ELR (cell line): ENCODE measurements at regions not wholly inside any gene's neighbourhood (a gene's known extent, or its start where the extent isn't known, plus 50 kb on each side); places are given as distances from the start of the nearest gene placed in this dataset.
"Not testable (repeated sequence)": the region's sequence is repeated elsewhere in the genome, so short reads cannot be mapped to it uniquely, and the experiment has no call there.

Source experiments
- DNase-seq: peaks from one replicate; pipeline ENCODE4 v3.0.0-alpha.2; 2015; ENCODE audit warnings: low read depth

DNA sequence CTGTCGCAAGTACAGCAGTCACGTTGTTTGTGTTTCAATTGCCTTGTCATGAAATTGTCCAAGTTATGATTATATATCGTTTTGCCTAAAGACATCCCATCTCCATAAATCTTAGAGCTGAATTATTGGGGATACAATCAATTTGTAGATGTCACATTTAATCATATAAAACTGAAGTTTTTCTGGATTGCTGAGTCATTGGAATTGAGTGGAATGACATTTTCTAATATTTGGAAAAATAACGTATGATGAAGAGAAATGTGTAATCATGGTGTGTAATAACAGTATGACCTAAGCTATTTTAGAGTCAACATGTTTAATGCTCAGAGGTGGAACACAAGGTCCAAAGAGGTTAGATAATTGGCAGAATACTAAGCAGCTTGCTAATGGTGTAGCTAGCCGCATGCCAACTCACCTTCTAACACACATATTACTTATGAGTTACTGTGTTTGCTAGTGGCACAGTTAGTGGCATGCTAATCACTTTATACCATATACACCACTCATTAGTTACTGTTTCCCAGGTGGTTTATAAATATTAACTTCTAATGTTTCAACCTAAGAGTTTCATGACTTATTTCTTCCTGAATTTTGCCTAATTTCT is 473.1 kb upstream of the GRAMD2B start:
- DNase-seq = no peak

DNA sequence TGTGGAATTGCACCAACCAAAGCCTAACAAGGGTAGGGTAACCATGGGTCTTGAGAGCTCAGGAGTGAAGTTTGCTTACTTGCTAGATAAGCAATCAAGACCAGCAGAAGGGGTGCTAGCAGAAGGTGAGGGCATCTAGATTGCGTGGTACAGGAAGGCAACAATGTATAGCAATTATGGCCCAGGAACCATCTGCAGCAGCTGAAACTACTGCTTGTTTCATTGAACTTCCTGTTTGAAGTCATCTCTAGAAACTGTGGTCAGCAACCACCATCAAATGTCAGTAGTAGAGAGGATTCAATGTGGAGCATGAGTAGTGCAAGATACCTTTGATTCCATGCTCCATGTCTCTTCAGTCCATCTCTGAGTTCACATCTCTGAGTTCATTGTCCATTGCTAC is 462.1 kb upstream of the GRAMD2B start:
- DNase-seq = no peak

DNA sequence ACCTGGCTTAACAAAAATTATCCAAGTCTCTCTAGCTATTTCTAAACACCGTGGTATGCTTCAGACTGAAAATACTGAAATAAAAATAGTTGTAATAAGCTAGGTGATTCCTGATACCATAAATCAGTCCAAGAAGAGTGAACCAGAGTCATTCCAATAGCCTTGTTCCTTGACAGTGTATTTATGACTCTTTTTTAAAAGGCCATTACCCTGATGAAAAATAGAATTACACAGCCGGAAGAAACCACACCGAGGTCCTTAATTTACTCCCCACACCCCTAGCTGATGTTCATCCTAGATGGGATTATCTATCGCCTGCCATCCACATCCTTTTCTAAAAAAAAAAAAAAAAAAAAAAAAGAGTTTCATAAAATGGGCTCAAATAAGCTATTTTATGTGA is 457.6 kb upstream of the GRAMD2B start:
- no peak for DNase-seq

DNA sequence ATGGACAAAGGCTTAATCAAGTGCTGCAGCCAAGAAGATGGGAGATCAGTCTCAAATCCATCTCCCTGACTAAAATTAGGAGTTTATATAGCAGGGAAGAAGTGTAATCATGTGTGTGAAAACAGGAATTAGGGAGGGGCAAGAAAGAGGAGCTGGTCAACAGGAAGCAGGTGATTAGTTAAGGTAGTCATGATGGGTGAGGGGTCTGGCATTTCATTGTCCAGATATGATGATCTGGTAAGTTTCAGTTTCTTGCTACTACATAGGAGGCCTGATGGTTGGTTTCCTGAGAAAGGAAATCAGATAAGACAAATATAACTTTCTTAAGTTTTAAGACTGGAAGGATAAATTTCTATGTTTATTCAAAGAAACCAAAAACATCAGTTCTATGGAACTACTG is 455.6 kb upstream of the GRAMD2B start:
- DNase-seq = no peak

DNA sequence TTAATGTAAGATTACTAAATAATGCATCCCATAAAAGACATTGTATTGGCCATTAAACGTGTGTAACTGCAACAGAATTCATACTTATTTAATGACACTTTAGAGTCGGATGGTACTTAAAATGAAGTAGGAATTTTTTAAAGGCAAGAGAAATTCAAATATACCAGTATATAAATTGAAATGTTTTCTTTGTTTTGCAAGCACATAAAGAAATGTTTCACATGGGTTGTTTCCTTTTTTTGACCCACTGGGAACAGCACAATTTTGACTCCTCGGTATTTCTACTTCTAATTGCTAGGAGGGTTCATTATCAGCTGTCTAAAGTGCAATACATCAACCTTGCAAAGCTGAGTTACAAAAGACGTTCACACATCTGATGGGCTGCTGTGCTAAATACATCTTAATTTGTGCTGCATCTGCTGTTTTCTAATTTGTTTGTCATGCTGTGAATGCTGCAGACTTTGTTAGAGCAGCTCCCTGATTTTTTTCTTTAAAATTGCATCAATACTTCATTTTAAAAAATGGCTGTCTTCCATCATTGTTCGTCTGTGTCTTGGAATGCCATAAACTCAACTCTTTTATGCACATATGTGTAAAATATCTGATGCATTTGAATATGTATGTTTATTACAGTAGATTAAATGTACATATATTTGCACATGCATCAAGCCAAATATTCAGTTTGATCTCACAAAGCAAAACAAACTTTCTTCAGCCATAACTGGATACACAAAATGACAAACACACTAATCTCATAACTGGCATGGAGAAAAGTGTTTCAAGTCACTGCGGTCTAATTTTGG is 454.0 kb upstream of the GRAMD2B start:
- DNase-seq = no peak

DNA sequence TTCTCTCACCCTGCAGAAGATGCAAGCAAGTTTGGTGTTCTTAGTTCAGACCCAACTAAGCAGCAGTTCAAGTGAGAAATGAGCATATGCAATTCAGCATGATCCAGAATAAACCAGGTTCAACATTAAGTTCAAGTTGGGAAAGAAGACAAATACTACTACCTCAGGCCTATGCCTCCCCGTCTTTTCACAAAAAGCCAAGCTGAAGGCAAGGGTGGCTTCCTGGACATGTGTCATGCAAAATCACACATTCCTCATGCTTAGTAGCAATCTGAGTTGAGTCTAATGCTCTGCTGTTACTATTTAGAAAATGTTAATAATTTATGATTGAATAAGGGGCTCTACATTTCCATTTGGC is 453.4 kb upstream of the GRAMD2B start:
- DNase-seq = no peak

DNA sequence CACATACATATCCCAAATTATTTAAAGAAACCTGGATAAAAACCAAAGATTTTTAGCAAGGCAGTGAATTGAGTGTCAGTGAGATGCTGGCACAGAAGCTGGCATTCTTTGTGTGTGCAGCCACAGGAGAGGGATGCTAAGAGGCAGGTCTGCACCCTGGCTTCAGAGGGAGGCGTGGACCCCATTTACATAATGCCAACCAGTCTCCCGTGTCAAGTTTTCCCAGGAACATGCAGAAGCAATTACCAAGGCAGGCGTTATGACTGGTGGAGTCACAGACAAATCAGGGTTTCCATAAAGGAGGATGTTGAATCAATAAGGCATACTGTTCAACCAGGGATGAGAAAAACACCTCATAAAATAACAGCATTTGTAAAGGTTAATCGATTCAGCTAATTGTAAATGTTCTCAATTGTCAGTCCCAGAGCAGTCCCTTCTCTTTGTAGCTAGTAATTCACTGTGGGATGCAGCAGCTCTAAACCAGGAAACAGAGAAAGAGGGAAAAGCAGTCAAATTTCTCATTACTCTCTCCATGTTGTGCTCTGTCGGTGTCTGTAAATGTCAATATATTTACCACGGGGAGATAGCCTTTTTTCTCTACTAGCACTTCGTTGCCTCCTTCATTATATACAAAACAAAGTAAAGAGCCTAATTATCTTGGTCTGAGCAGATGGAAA is 452.4 kb upstream of the GRAMD2B start:
- DNase-seq = no peak

DNA sequence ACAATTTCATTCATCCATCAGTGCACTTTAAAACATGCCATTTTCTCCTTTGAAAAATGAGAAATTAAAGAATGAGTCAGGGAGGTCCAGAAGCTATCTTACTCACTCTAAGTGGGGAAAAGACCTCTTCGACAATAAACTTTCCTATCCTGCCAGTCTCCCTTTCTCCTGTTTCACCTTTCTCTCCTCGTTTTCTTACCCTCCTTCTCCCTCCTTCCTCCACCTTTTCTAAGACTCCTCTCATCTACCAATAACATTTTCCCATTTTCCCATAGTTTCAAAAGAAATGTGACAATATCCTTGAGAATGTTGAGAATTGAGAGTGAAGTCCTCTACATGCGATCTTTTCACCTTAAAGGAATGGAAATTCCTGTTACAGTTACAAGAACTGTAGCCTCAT is 450.5 kb upstream of the GRAMD2B start:
- DNase-seq = no peak

DNA sequence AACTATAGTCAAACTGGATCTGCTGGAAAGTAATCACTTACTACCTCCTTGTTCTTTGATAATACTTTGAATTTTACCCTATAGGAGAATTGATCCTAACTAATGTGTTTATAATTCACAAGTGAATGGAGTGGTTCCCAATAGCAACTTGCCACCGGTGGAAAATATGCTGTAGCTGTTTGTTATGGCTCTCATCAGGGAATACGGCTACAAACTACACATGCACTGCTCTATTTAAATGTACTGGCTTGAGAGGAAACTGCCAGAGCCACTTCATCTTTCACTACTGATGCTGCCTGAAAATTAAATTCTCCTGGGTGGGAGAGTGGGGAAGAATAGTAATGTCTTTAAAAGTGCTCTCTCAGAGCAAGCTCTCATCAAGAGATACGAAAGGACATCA is 448.5 kb upstream of the GRAMD2B start:
- DNase-seq = no peak

DNA sequence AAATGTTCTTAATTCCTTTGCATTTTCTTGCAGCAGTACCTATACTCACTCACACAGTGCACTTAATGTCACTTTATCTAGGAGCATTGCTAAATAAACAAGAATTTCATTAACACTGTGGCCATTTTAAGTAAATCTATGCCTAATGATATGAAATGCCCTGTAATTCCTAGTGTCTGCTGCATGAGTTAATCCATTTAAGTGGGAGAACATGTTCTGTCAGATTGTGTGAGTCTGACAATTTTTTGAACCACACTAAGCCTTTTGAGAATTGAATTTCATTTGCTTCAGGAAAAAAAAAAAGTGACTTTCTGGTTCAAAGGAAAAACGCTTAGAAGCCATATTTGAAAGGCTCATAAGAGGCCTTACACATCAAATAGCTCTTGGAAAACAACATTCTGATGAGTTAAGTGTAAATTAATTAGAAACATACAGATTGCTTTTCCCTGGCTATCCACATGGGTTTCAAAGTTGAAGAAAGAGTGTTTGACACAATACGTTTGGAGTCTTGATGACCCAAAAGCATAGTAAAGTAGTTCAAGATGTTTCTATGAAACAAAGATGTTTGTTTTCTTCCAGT is 446.7 kb upstream of the GRAMD2B start:
- DNase-seq = no peak

DNA sequence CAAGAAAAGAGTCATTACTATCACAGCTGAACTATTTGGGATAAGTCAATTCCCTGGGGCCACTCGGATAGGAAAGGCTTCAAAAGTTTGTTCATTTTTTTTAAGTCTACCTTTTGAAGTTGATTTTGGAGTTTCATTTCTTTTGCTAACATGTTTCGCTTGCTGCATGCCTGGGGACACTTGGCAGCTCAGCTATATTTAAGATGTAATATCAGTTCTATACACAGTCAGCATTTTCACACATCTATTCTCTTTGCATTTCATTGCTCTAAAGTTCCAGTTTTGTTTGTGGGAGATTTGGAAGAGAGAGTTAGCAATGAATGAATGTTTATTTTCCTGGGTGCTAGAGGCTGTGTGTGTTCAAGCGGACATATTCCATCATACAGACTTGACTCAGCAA is 445.2 kb upstream of the GRAMD2B start:
- no peak for DNase-seq

DNA sequence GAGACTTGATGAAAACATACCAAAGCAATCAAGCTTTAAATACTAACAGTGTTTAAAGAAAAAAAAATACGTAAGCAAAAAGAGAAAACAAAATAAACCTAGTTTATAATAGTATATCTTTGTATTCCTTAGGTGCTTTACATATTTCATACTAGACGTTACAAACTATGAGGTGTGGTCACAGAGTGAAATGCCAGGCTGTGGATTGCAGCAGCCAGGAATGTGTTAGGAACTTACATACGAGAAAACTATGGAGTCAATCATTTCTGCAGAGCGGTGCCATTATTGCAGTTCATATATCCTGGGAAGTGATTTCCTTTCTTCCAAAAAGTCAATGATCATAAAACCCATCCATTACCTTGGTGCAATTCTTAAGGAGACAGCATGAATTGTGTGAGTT is 443.6 kb upstream of the GRAMD2B start:
- no peak for DNase-seq

DNA sequence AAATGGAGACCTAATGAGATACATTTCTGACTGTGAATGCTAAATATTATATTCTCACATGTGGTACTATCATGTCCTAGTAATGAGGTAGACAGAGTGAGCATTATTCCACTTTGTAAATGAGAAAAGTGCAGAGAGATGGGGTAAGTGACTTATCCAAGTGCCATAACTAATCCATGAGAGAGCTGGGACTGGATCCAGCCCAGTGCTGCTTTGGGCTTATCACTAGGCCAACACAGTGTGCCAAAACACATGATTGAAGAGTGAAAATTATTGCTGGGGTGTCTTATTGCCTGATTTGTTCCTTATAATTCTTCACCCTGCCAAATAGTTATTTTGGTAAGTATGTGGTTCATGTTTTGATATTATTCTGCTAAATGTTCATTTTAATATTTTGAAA is 442.2 kb upstream of the GRAMD2B start:
- DNase-seq = no peak

DNA sequence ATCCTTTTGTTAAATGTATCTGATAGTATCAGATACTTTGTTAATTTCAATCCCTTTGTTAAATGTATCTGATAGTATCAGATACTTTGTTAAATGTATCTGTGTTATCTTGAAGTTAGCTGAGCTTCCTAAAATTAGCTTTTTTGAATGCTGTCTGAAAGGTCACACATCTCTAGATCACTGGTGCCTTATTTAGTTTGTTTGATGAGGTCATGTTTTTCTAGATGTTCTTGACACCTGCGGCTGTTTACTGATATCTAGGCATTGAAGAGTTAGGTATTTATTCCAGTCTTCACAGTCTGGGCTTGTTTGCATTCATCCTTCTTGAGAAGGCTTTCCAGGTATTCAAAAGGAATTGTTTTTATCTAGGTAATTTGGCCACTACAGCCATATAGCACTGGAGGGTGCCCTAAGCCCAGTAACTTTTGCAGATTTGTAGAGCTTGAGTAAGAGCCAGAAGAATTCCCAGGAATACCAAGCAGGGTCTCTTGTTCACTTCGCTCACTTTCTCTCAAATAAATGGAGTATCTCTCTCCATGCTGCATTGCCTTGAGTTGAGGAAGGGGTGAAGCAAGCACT is 435.4 kb upstream of the GRAMD2B start:
- no peak for DNase-seq

DNA sequence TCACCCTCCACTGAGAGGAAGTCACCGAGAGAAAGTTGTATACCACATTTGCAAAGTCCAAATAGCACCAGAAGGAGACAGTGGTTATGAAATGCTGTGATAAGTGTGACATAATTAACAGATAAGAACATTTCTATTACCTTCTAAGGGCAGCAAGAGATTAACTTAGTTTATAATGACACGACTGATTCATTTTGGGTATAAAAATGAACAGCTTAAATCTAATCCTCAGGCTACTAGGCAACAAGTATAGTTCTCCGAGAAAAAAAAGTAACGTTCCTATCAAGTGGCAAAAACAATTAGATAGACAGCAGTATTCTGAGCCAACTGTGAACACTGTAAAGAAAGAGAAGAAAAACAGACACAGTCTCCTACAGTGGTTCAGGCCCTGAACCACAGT is 431.2 kb upstream of the GRAMD2B start:
- DNase-seq = no peak

DNA sequence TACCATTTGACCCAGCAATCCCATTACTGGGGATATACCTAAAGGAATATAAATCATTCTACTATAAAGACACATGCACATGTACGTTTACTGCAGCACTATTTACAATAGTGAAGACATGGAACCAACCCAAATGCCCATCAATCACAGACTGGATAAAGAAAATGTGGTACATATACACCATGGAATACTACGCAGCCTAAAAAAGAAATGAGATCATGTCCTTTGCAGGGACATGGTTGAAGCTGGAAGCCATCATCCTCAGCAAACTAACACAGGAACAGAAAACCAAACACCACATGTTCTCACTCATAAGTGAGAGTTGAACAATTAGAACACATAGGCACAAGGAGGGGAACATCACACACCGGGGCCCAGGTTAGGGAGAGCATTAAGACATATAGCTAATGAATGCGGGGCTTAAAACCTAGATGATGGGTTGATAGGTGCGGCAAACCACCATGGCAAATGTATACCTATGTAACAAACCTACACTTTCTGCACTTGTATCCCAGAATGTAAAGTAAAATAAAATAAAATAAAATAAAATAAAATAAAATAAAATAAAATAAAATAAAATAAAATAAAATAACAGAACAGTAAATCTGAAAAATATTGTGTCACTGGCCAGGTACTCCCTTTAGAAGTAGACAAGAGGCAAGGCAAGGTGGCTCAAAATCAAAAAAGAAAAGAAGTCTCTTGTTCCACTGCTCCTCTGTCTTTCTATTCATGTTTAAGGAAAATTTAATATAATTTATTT is 423.8 kb upstream of the GRAMD2B start:
- not testable (repeated sequence) for DNase-seq

DNA sequence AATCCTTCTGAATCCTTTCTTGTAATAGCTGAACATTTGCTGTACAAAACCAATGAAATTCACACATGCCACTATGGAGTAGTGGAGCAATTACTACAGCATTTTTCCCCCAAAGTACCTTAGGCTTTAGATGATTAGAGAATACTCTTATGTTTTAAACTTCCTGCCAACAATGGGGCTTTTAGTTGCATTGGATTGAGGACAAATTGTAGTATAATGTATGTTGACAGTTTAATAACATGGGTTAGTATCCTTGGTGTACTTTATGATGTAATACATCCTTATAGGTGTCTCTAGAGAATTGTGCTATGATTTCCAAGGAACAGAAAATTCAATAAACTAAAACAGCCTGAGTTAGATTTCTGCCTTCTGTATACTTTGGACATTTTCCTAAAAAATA is 422.7 kb upstream of the GRAMD2B start:
- DNase-seq = no peak

DNA sequence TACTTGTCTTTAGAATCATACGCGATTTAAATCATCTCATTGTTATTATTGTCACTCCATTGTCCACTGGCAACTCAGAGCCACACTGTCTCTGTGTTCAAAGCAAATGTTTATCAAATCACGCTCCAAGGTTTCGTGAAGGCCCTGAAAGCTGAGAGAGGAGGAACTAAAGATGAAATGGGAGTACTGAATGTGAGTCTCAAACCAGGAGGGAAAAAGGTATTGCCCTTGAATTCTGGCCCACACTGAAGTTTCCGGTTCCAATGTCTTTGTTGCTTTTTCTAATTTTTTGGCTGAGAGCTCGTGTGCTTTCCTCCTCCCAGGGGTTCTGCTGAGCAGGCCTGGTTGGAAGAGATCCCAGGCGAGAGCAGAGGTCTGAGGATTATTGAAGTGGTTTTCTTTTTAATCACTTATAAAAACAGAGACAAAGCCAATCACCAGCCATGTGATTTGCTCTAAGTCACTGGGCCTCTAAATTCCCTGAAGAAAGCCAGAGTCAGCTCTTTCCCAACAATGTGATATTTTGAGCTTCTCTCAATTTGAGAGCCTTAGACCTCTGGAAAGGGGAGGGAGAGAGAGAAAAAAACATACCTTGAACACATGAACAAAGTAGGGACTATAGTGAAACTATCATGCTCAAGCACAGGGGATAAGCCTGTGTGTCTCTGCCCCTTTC is 420.8 kb upstream of the GRAMD2B start:
- no peak for DNase-seq

DNA sequence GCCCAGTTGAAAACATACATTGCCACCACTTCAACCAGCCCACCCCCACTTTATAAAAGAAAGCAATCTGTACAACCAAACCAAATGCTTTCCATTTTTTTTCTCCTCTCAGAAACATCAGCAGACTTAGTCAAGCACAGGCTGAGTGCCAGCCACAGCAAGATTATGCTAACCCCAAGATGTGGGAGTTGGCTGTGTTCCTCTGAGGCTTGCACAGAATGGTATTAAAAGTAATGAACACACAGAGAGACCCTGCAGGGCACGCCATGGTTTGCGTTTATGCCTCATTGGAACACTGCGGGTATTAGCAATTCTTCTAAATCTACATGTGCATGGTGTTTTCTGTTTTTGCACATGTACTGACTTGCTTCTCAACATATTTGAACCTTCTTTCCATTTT is 419.9 kb upstream of the GRAMD2B start:
- DNase-seq = no peak

DNA sequence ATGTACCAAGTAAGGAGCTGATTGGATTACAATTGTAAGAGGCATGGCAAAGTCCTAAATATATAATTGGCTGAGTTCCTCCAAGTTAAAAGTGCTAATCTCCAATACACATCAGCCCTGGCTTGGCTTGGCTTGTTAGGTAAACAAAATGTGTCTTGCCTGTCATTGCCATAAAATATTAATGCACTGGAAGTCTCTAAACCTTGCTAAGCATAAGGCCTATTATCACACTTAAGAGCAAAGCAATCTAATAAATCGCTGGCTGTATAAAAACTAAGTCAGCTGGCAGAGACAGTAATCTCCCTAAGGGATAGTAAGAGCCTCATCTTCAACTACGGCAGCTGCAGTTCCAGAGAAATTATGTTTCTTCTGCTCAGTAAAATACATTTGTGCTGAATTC is 418.6 kb upstream of the GRAMD2B start:
- no peak for DNase-seq

DNA sequence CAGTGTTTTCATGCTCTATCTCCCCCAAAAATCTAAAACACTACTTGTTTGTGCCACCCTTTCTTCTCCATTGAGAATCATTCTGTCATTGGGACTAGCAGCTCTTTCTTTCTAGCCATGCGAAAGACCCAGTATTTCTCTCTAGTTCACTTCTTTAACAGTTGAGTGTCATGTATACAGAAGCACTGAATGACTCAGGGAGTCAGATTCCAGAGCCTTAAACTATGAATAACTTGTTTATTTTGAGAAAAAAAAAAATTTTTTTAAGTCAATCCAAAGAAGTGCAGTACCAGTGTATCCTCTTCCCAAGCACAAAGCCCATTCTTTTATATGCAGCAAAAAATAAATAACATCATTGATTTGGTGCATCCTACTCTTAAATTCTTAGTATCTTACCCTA is 415.4 kb upstream of the GRAMD2B start:
- no peak for DNase-seq

DNA sequence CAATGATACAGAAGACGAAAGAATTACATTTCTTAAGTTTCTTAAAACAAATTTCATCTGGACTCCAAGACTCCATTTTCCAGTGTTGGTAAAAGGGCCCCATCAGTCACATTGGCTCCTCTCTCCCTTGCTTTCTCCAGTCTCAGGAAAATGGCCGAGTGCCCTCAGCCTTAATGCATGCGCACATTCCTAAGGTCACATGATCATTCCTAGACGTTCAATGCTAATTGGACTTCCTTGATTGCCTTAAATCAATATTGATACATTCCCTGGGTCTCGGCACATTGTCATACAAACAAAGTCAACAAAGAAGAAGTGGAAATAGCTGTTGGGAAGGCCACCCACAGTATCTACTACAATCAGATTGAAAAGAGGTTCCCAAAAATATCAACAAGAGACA is 413.6 kb upstream of the GRAMD2B start:
- DNase-seq = no peak
